ENCODE measurements at regions not wholly inside any gene's neighbourhood (a gene's known extent, or its start where the extent isn't known, plus 50 kb on each side); places are given as distances from the start of the nearest gene placed in this dataset.

- TF ChIP-seq CTCF (IDR thresholded peaks at IDR 0.05) (no peak), POLR2A (IDR thresholded peaks at IDR 0.05) (no peak), EP300 (IDR thresholded peaks at IDR 0.05) (no peak), POLR2AphosphoS5 (IDR thresholded peaks at IDR 0.05) (no peak)
Measured at GRCh38 chr14:63096186-63096585, 50.9 kb upstream of the KCNH5 start.
